HFF-Myc (cell line): ENCODE measurements at regions not wholly inside any gene's neighbourhood (a gene's known extent, or its start where the extent isn't known, plus 50 kb on each side); places are given as distances from the start of the nearest gene placed in this dataset.

Source experiments
- DNase-seq: peaks from one replicate; pipeline ENCODE4 v3.0.0-alpha.2; 2011; ENCODE audit warnings: low read depth; ENCODE audit errors: extremely low read depth
- H3K4me3 ChIP-seq: replicated peaks from 2 replicates; pipeline ENCODE4 v1.5.1; 2011; ENCODE audit warnings: low read depth, mild to moderate bottlenecking, control low read depth, low read length
- TF ChIP-seq, protein P1 (sequence below): IDR thresholded peaks from 2 replicates; pipeline ENCODE4 v1.5.1; 2012; ENCODE audit warnings: mild to moderate bottlenecking, low read depth, low read length, control low read depth; ENCODE audit errors: missing control alignments

DNA sequence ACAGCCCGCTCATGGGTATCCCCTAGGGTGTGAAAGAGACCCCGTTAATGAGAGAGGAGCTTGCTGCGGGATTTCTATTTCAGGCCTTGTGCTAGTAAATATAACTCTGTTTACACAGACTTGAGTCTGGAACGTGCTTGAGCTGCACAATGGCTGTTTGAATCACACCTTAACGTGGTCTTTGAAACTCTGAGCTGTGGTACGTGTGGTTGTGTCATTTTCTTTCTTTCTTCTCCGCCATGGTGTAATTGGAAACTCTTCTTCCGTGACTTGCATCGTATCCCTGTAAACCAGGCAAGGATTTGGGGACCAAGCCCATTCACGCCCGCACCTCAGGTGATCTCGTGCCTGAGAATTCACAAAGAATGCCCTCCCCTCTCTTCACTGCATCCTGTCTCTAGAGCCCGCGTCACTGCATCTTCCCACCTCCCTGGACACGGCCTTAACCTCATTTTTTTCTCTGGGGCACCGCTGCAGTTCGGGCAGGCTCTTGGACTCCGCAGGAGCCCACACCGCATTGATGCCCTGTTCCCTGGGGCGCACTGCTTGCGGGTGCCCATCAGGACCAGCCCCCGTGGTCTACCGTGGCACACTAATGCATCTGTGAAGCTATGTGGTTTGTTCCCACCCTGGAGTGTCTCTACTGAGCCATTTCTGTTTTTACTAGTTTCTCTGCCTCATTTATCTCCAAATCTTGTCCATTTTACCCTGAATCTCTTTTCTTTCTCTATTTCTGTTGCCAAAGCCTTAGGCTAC, 78.4 kb upstream of the PARP11 start:
- TF ChIP-seq, protein P1, sequence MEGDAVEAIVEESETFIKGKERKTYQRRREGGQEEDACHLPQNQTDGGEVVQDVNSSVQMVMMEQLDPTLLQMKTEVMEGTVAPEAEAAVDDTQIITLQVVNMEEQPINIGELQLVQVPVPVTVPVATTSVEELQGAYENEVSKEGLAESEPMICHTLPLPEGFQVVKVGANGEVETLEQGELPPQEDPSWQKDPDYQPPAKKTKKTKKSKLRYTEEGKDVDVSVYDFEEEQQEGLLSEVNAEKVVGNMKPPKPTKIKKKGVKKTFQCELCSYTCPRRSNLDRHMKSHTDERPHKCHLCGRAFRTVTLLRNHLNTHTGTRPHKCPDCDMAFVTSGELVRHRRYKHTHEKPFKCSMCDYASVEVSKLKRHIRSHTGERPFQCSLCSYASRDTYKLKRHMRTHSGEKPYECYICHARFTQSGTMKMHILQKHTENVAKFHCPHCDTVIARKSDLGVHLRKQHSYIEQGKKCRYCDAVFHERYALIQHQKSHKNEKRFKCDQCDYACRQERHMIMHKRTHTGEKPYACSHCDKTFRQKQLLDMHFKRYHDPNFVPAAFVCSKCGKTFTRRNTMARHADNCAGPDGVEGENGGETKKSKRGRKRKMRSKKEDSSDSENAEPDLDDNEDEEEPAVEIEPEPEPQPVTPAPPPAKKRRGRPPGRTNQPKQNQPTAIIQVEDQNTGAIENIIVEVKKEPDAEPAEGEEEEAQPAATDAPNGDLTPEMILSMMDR: no peak
- no peak overlapping the region for H3K4me3 ChIP-seq
- no peak for DNase-seq

DNA sequence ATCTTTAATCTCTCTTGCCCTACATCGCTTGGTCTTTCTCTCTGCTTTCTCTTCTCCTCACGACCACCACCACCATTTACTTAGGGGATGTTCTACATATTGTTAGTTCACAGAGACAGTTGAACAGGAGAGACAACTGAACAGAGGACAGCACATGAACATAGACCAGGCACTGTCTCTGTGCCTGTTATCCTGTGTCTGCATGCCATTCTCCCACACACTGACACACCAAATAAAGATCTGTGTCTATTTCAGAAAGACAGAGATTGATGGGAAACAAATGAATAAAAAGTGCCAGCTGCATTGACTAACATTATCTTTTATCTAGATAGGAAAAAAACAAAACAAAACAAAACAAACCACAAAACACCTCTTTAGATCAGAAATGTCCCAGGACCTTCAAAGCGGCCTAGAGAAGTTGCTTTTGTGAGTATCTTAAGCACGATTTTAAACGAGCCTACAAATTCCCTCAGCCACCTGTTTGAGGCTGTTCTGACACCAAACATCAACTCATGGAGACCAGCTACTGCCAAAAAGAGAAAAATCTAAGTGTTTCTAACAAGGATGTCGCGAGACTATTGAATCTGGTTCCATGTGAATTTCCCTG, 77.6 kb upstream of the PARP11 start:
- H3K4me3 ChIP-seq: no peak overlapping the region
- TF ChIP-seq, protein P1: no peak
- DNase-seq: no peak

DNA sequence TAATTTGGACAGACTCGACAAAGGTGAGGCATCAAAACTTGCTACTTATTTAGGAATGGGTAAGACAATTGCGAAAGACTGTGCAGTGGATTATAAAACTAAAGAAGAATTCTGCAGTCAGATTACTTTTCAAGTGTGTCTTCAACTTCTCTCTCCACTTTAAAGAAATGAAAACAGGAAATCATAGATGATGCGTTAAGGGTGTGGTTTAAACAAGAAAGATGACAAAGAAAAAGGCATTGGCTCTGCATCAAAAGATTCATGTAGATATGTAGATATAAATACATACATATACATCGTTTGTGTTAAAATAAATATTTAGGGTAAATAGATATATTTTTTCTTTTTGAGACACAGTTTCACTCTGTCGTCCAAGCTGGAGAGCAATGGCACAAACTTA, 74.6 kb upstream of the PARP11 start:
- no peak for DNase-seq

DNA sequence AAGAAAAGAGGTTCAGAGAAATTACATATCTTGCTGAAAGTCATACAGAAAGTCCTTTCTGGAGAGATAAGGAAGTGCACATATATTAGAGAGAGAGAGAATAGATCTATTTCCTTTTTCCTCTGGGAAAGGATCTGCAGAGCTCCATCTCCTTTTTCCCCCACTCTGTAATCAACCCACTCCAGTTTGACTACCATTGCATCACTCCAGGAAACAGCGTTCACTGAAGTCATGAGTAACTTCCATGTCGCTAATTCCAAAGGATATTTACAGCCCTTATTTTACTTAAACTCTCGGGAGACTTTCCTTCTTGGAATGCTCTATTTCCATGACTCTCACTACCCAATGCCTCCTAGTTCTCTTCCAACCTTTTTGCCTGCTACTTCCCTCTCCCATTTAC, 72.5 kb upstream of the PARP11 start:
- TF ChIP-seq, protein P1: no peak
- no peak overlapping the region for H3K4me3 ChIP-seq
- no peak for DNase-seq

More for the DNA sequence above, 74.6 kb upstream of the PARP11 start:
- TF ChIP-seq, protein P1: no peak
- H3K4me3 ChIP-seq: no peak overlapping the region

DNA sequence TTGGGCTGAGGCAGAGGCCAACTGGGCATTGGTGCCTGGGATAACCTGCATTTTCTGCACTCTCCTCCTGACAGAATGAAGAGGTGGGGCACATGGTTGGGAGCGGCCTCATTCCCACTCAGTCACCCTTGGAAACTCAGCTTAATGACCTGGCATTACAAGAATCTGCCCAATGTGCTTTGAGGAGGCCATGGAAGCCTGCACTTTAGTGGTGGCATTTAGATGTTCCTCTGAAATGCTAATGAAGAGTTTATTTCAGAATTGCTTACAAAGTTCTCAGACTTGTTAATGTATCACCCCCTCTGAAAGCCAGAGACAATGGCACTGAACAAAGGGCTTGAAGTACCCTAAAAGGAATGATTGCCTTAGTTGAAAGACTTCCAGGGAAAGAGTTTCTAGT, 71.4 kb upstream of the PARP11 start:
- H3K4me3 ChIP-seq: no peak overlapping the region
- TF ChIP-seq, protein P1: no peak

DNA sequence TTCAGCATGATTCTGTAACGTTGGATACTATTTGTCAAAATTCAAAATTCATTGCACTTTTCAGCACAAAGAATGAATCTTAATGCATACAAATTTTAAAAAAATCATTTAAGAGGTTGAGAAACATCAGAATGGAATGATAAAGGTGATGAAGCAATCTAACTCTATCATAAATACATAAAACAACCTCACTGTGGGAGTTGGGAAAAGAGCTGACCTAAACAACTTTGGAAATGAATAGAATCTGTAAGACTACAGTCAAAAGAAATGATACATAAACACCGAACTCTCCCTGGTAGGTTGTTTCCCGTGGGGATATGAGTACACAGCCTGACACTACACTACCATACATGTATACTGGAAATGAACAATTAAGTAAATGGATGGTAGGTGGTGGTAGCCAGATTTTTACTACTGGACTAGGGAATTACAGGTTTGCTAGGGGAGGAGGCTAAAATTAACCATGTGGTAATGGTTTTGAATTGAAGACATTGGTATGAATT, 64.9 kb upstream of the PARP11 start:
- H3K4me3 ChIP-seq: no peak overlapping the region
- no peak for DNase-seq
- TF ChIP-seq, protein P1: no peak

More for the DNA sequence above, 71.4 kb upstream of the PARP11 start:
- no peak for DNase-seq
